B cell (primary cell): ENCODE measurements at regions not wholly inside any gene's neighbourhood (a gene's known extent, or its start where the extent isn't known, plus 50 kb on each side); places are given as distances from the start of the nearest gene placed in this dataset.
"Not testable (repeated sequence)": the region's sequence is repeated elsewhere in the genome, so short reads cannot be mapped to it uniquely, and the experiment has no call there.

ENCODE experiments used
- ATAC-seq: fragments of 200-7000 bp; cut with Tn5 transposase; one replicate; pipeline ENCODE4 v1.10.0; 2021; ENCODE audit warnings: low read depth, mild to moderate bottlenecking, moderate number of reproducible peaks, moderate library complexity
- CTCF ChIA-PET: fragments of 350-600 bp; sonication (Branson Sonifier 250); formaldehyde crosslinking; loops from one replicate; lab custom pipeline; 2021; ENCODE audit warnings: antibody characterized with exemption, inconsistent platforms; lab: Charles Lee
- POLR2A ChIA-PET: fragments of 350-600 bp; sonication (Branson Sonifier 250); formaldehyde crosslinking; loops from one replicate; lab custom pipeline; 2021; ENCODE audit warnings: antibody characterized with exemption; lab: Charles Lee
- DNase-seq: peaks from one replicate; pipeline ENCODE4 v3.0.0; 2013
- H2AFZ ChIP-seq: 2 replicates; pipeline ENCODE4 v1.6.1; 2012; ENCODE audit warnings: mild to moderate bottlenecking, low read depth, low read length; ENCODE audit not compliant: insufficient read depth, poor library complexity, severe bottlenecking
- H3K27ac ChIP-seq, 2 donors: 1 replicate in 1 of 2; 2 replicates in 1 of 2; pipeline ENCODE4 v1.5.1; 2012 to 2013; ENCODE audit warnings: low read length in 2 of 2, mild to moderate bottlenecking in 2 of 2, moderate library complexity in 1 of 2
- H3K27me3 ChIP-seq, 4 experiments: fragments of 200-600 bp in 1 of 4; sonication (generic) in 1 of 4; replicated peaks in 1 of 4; 1 replicate in 2 of 4; 2 replicates in 2 of 4; pipeline versions ENCODE4 v1.6.1 to v1.7.0; 2013 to 2016; ENCODE audit warnings: low read length in 3 of 4, mild to moderate bottlenecking in 2 of 4, mixed read lengths in 1 of 4, moderate library complexity in 1 of 4; ENCODE audit not compliant: insufficient read depth in 4 of 4, control insufficient read depth in 3 of 4; ENCODE audit errors: control extremely low read depth in 1 of 4
- H3K36me3 ChIP-seq, 2 experiments: replicated peaks in 1 of 2; 1 replicate in 1 of 2; 2 replicates in 1 of 2; pipeline versions ENCODE4 v1.6.1 to v1.7.1; 2013; ENCODE audit warnings: low read length in 1 of 2; ENCODE audit not compliant: insufficient read depth in 2 of 2, control insufficient read depth in 1 of 2; ENCODE audit errors: control extremely low read depth in 1 of 2, extremely low read depth in 1 of 2
- H3K4me1 ChIP-seq, 2 donors: fragments of 200-600 bp in 1 of 2; sonication (generic) in 1 of 2; 1 replicate in 1 of 2; 2 replicates in 1 of 2; pipeline versions ENCODE4 v1.5.1 to v1.6.1; 2013 to 2017; ENCODE audit warnings: low read length in 2 of 2; ENCODE audit not compliant: control insufficient read depth in 2 of 2, insufficient read depth in 2 of 2
- H3K4me2 ChIP-seq: replicated peaks from 2 replicates; pipeline ENCODE3; 2012; ENCODE audit warnings: mild to moderate bottlenecking, low read depth, low read length; ENCODE audit not compliant: poor library complexity, severe bottlenecking
- H3K4me3 ChIP-seq, 5 experiments: fragments of 200-600 bp in 1 of 5; sonication (generic) in 1 of 5; 1 replicate in 3 of 5; 2 replicates in 2 of 5; pipeline versions ENCODE4 v1.5.1 to v1.7.0; 2011 to 2016; ENCODE audit warnings: low read length in 4 of 5, mild to moderate bottlenecking in 4 of 5, low read depth in 2 of 5, control low read depth in 1 of 5, moderate library complexity in 1 of 5; ENCODE audit not compliant: insufficient read depth in 1 of 5; ENCODE audit errors: control extremely low read depth in 1 of 5, extremely low read depth in 1 of 5
- H3K79me2 ChIP-seq: fragments of 200-600 bp; sonication (generic); one replicate; pipeline ENCODE4 v1.6.0; 2016; ENCODE audit warnings: low read length; ENCODE audit not compliant: control insufficient read depth, insufficient read depth
- H3K9ac ChIP-seq: fragments of 200-600 bp; sonication (generic); 2 replicates; pipeline ENCODE4 v1.6.1; 2017; ENCODE audit warnings: mild to moderate bottlenecking, low read length, moderate library complexity
- H3K9me3 ChIP-seq, 3 donors: one replicate each; pipeline versions ENCODE4 v1.6.1 to v1.7.1; 2013; ENCODE audit warnings: low read length in 2 of 3; ENCODE audit not compliant: control insufficient read depth in 2 of 3, insufficient read depth in 1 of 3; ENCODE audit errors: control extremely low read depth in 1 of 3
- H4K20me1 ChIP-seq: 2 replicates; pipeline ENCODE4 v1.6.0; 2012; ENCODE audit warnings: mild to moderate bottlenecking, low read length; ENCODE audit not compliant: insufficient read depth, control insufficient read depth, poor library complexity, severe bottlenecking
- H3K27ac Mint-ChIP-seq: one replicate; pipeline ENCODE4 v1.8.0; 2021; ENCODE audit warnings: mixed read lengths
- H3K27me3 Mint-ChIP-seq: one replicate; pipeline ENCODE4 v1.8.0; 2021; ENCODE audit warnings: mixed read lengths
- H3K4me1 Mint-ChIP-seq: one replicate; pipeline ENCODE4 v1.8.0; 2021; ENCODE audit warnings: mixed read lengths
- H3K4me3 Mint-ChIP-seq: one replicate; pipeline ENCODE4 v1.8.0; 2021; ENCODE audit warnings: mixed read lengths
- H3K9me3 Mint-ChIP-seq: one replicate; pipeline ENCODE4 v1.8.0; 2022; ENCODE audit warnings: mixed read lengths; ENCODE audit not compliant: insufficient read depth
- EZH2 ChIP-seq: IDR thresholded peaks from 2 replicates; pipeline ENCODE4 v1.6.1; 2012; ENCODE audit warnings: borderline replicate concordance, low read depth, mild to moderate bottlenecking, moderate library complexity, low read length; ENCODE audit not compliant: insufficient read depth, poor library complexity, severe bottlenecking
- WGBS: methylation state at CpG from one replicate; pipeline ENCODE4 v1.1.5; 2013; ENCODE audit warnings: missing lambda C conversion rate; ENCODE audit not compliant: insufficient coverage; 5-methylcytosine and 5-hydroxymethylcytosine counted together
- intact Hi-C: fragments of 100-400 bp; cut with micrococcal nuclease; formaldehyde crosslinking; loops from one replicate; pipeline ENCODE4 v1.10.0; 2022
- TF ChIP-seq, protein P1 (sequence below): fragments of 200-600 bp; IDR thresholded peaks from one replicate; pipeline ENCODE4 v1.8.0; 2022; ENCODE audit warnings: antibody characterized with exemption, mild to moderate bottlenecking

DNA sequence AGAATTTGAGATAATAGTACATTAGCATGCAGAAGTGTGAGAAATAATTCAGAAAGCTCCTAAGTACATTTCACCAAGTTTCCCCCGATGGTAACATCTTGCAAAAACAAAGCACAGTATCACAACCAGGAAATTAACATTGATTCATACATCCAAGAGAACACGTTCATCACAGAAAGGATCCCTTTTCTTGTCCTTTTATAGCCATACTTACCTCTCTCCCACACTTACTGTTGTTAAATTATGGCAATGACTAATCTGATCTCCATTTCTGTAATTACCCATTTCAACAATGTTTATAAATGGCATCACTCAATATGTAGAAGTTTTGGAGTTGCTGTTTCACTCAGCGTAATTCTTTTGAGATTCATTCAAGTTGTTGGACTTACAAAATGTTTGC, 1260.0 kb downstream of the CDH8 start:
- ATAC-seq (no peak), DNase-seq (no peak)
- Histone ChIP-seq H3K27ac (no peak overlapping the region), H3K4me1 (no peaks in the 10 kb centered on the region), H3K9me3 (peaks cover 0 to 5% (median 0%) of the 10 kb centered on the region in 3 donors), H3K79me2 (no peaks in the 10 kb centered on the region), H3K4me3 (no peak overlapping the region), H3K36me3 (no peaks in the 10 kb centered on the region), H2AFZ (no peak overlapping the region), H3K27me3 (no peaks in the 10 kb centered on the region), H4K20me1 (no peaks in the 10 kb centered on the region), H3K9ac (no peak overlapping the region), H3K4me2 (no peak overlapping the region)
- POLR2A ChIA-PET, result no interaction called here
- CTCF ChIA-PET, result no interaction called here
- TF ChIP-seq, protein P1, sequence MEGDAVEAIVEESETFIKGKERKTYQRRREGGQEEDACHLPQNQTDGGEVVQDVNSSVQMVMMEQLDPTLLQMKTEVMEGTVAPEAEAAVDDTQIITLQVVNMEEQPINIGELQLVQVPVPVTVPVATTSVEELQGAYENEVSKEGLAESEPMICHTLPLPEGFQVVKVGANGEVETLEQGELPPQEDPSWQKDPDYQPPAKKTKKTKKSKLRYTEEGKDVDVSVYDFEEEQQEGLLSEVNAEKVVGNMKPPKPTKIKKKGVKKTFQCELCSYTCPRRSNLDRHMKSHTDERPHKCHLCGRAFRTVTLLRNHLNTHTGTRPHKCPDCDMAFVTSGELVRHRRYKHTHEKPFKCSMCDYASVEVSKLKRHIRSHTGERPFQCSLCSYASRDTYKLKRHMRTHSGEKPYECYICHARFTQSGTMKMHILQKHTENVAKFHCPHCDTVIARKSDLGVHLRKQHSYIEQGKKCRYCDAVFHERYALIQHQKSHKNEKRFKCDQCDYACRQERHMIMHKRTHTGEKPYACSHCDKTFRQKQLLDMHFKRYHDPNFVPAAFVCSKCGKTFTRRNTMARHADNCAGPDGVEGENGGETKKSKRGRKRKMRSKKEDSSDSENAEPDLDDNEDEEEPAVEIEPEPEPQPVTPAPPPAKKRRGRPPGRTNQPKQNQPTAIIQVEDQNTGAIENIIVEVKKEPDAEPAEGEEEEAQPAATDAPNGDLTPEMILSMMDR, result no peak
- TF ChIP-seq EZH2, result no peak
- intact Hi-C loops, result no loop called here
- no CpG with 5 or more reads among the region's 3 CpGs for WGBS
- Mint-ChIP-seq H3K27me3 (no peaks in the 10 kb centered on the region), H3K4me1 (no peaks in the 10 kb centered on the region), H3K27ac (no peak overlapping the region), H3K9me3 (peaks cover 7% of the 10 kb centered on the region), H3K4me3 (no peak overlapping the region)

DNA sequence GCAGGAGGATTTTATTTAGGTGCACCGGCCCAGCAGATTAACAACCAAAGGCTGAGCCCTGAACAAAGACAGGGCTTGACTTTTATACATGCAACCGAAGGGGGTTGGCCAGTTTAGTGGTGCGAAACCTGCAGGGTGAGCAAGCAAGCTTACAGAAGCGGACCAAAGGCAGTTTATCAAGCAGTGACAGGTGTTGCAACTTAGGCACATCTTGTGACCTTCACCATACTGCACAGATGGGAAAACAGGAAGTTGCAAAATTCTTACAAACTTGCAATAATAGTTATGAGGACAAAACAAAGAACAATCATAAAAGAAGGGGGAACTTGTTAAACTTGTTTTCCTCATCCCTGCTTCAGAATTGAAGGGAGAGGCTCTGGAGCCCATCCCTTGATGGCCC, 1265.1 kb downstream of the CDH8 start:
- Mint-ChIP-seq H3K4me1 (no peaks in the 10 kb centered on the region), H3K9me3 (peaks cover 7% of the 10 kb centered on the region), H3K27ac (no peak overlapping the region), H3K4me3 (no peak overlapping the region), H3K27me3 (no peaks in the 10 kb centered on the region)
- Histone ChIP-seq H3K4me3 (no peak overlapping the region), H3K79me2 (no peaks in the 10 kb centered on the region), H3K9me3 (peaks cover 0 to 5% (median 0%) of the 10 kb centered on the region in 3 donors), H3K27ac (no peak overlapping the region), H3K4me2 (no peak overlapping the region), H3K36me3 (no peaks in the 10 kb centered on the region), H3K9ac (no peak overlapping the region), H3K4me1 (no peaks in the 10 kb centered on the region), H3K27me3 (no peaks in the 10 kb centered on the region), H4K20me1 (no peaks in the 10 kb centered on the region), H2AFZ (no peak overlapping the region)
- ATAC-seq (no peak), DNase-seq (no peak)
- POLR2A ChIA-PET, result no interaction called here
- 87% methylated on average over 4 of the region's 4 CpGs for WGBS
- no peak for TF ChIP-seq EZH2
- TF ChIP-seq, protein P1, result no peak
- CTCF ChIA-PET, result no interaction called here
- intact Hi-C loops, result no loop called here

DNA sequence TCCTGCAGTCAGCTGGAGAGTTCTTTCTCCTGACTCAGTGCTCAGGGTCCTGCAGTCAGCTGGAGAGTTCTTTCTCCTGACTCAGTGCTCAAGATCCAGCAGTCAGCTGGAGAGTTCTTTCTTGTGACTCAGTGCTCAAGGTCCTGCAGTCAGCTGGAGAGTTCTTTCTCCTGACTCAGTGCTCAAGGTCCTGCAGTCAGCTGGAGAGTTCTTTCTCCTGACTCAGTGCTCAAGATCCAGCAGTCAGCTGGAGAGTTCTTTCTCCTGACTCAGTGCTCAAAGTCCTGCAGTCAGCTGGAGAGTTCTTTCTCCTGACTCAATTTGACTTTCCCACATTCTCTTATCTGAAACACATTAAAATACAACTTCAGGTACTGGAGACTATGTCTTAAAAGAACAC, 1265.9 kb downstream of the CDH8 start:
- H3K36me3 ChIP-seq, H3K27ac ChIP-seq, H3K4me1 ChIP-seq, H3K27me3 ChIP-seq, CTCF ChIA-PET, H3K27me3 Mint-ChIP-seq, intact Hi-C loops, POLR2A ChIA-PET, DNase-seq, H3K79me2 ChIP-seq, H3K9me3 ChIP-seq, H4K20me1 ChIP-seq, H3K4me2 ChIP-seq, H3K9ac ChIP-seq, H3K9me3 Mint-ChIP-seq, H3K27ac Mint-ChIP-seq, H2AFZ ChIP-seq, H3K4me1 Mint-ChIP-seq, H3K4me3 Mint-ChIP-seq, ATAC-seq, H3K4me3 ChIP-seq: not testable (repeated sequence)
